HG02610 (cell line): ENCODE measurements at regions not wholly inside any gene's neighbourhood (a gene's known extent, or its start where the extent isn't known, plus 50 kb on each side); places are given as distances from the start of the nearest gene placed in this dataset.
"Not testable (repeated sequence)": the region's sequence is repeated elsewhere in the genome, so short reads cannot be mapped to it uniquely, and the experiment has no call there.

Experiments
- ATAC-seq: cut with Tn5 transposase; IDR thresholded peaks from one replicate; pipeline ENCODE4 v1.9.1; 2021; ENCODE audit warnings: mild to moderate bottlenecking, moderate library complexity; ENCODE audit not compliant: unreplicated experiment

GRCh38 chr1:105467549-105467948 is 1588.9 kb upstream of the PRMT6 start:
- ATAC-seq: no peak

GRCh38 chr1:105470541-105470940 is 1585.9 kb upstream of the PRMT6 start:
- ATAC-seq: not testable (repeated sequence)

GRCh38 chr1:105483436-105483835 is 1573.0 kb upstream of the PRMT6 start:
- ATAC-seq: no peak

- ATAC-seq: no peak
Observed at GRCh38 chr1:105485207-105485606, 1571.3 kb upstream of the PRMT6 start.

GRCh38 chr1:105492921-105493320 is 1563.6 kb upstream of the PRMT6 start:
- ATAC-seq: no peak

GRCh38 chr1:105516068-105516467 is 1540.4 kb upstream of the PRMT6 start:
- ATAC-seq: no peak

- no peak for ATAC-seq
Observed at GRCh38 chr1:105533996-105534395, 1522.5 kb upstream of the PRMT6 start.

- ATAC-seq: no peak
Observed at GRCh38 chr1:105544475-105544874, 1512.0 kb upstream of the PRMT6 start.

GRCh38 chr1:105556266-105556665 is 1500.2 kb upstream of the PRMT6 start:
- no peak for ATAC-seq

- ATAC-seq: no peak
Observed at GRCh38 chr1:105558023-105558422, 1498.5 kb upstream of the PRMT6 start.

- no peak for ATAC-seq
Observed at GRCh38 chr1:105565006-105565405, 1491.5 kb upstream of the PRMT6 start.

- ATAC-seq: no peak
Observed at GRCh38 chr1:105585791-105586190, 1470.7 kb upstream of the PRMT6 start.

GRCh38 chr1:105591681-105592080 is 1464.8 kb upstream of the PRMT6 start:
- no peak for ATAC-seq

GRCh38 chr1:105608713-105609112 is 1447.8 kb upstream of the PRMT6 start:
- no peak for ATAC-seq

GRCh38 chr1:105626276-105626987 is 1430.0 kb upstream of the PRMT6 start:
- no peak for ATAC-seq

GRCh38 chr1:105631153-105631744 is 1425.2 kb upstream of the PRMT6 start:
- not testable (repeated sequence) for ATAC-seq

GRCh38 chr1:105632342-105633196 is 1423.9 kb upstream of the PRMT6 start:
- no peak for ATAC-seq

- no peak for ATAC-seq
Observed at GRCh38 chr1:105636052-105636451, 1420.4 kb upstream of the PRMT6 start.

GRCh38 chr1:105641407-105641806 is 1415.1 kb upstream of the PRMT6 start:
- ATAC-seq: no peak

- no peak for ATAC-seq
Observed at GRCh38 chr1:105652109-105652508, 1404.4 kb upstream of the PRMT6 start.

- no peak for ATAC-seq
Observed at GRCh38 chr1:105655032-105655431, 1401.4 kb upstream of the PRMT6 start.

GRCh38 chr1:105664495-105664894 is 1392.0 kb upstream of the PRMT6 start:
- ATAC-seq: no peak
